K562 (cell line): ENCODE measurements at regions not wholly inside any gene's neighbourhood (a gene's known extent, or its start where the extent isn't known, plus 50 kb on each side); places are given as distances from the start of the nearest gene placed in this dataset.

Source experiments
- ATAC-seq: fragments of 200-7000 bp; cut with Tn5 transposase; 3 replicates; pipeline ENCODE4 v1.9.1; 2020; ENCODE audit warnings: moderate library complexity
- BruUV-seq: library from RNA; stranded (reverse); fragments of 400-500 nt; replicated peaks from 2 replicates; lab custom pipeline; 2021; lab: Mats Ljungman, UMichigan
- CTCF ChIA-PET: fragments of 300-600 bp; formaldehyde crosslinking; extraction: SDS; loops from one replicate; lab custom pipeline; 2021; ENCODE audit warnings: low intra/inter-chr PET ratio; lab: Yijun Ruan, JAX
- POLR2A ChIA-PET: fragments of 300-600, 350-650 bp; sonication (Branson Sonifier 250); formaldehyde crosslinking; extraction: SDS; loops from one replicate; lab custom pipeline; 2021; ENCODE audit warnings: antibody characterized with exemption, inconsistent platforms; lab: Yijun Ruan, JAX
- DNase-seq, 4 experiments: peaks; one replicate each; pipeline versions ENCODE4 v3.0.0 to v3.0.0-alpha.2; 2011 to 2018; ENCODE audit warnings: low spot score in 3 of 4, mixed read lengths in 3 of 4; ENCODE audit errors: extremely low read depth in 1 of 4
- FAIRE-seq: peaks from 2 replicates; lab custom pipeline; 2011; peaks lifted over from hg19 to GRCh38; lab: Jason Lieb, UNC
- H2AFZ ChIP-seq: 2 replicates; pipeline ENCODE4 v1.6.0; 2011; ENCODE audit warnings: low read depth, low read length, control low read depth, inconsistent platforms
- H3K27ac ChIP-seq: fragments of 200-600 bp; 3 replicates; pipeline ENCODE4 v1.8.0; 2011; ENCODE audit warnings: low read depth, mild to moderate bottlenecking, control low read depth, inconsistent platforms, low read length, moderate library complexity, mixed read lengths; ENCODE audit errors: extremely low read depth
- H3K27me3 ChIP-seq, 2 experiments: fragments of 300-600 bp in 1 of 2; 2 replicates in 1 of 2; 3 replicates in 1 of 2; pipeline versions ENCODE4 v1.6.0 to v1.8.0; 2011; ENCODE audit warnings: inconsistent platforms in 2 of 2, low read length in 2 of 2, mild to moderate bottlenecking in 1 of 2, mixed read lengths in 1 of 2, moderate library complexity in 1 of 2; ENCODE audit not compliant: control insufficient read depth in 2 of 2, insufficient read depth in 2 of 2
- H3K36me3 ChIP-seq: fragments of 300-600 bp; 3 replicates; pipeline ENCODE4 v1.8.0; 2011; ENCODE audit warnings: mild to moderate bottlenecking, low read length, inconsistent platforms; ENCODE audit not compliant: control insufficient read depth, insufficient read depth
- H3K4me1 ChIP-seq, 2 experiments: fragments of 200-600 bp in 1 of 2; replicated peaks in 1 of 2; 2 replicates in 1 of 2; 3 replicates in 1 of 2; pipeline versions ENCODE4 v1.5.1 to v1.8.0; 2011; ENCODE audit warnings: inconsistent platforms in 2 of 2, low read length in 2 of 2, mild to moderate bottlenecking in 1 of 2, mixed read lengths in 1 of 2, moderate library complexity in 1 of 2; ENCODE audit not compliant: control insufficient read depth in 2 of 2, insufficient read depth in 2 of 2
- H3K4me2 ChIP-seq: 2 replicates; pipeline ENCODE4 v1.6.1; 2011; ENCODE audit warnings: low read length, control low read depth, inconsistent platforms, mixed read lengths; ENCODE audit not compliant: insufficient read depth
- H3K4me3 ChIP-seq: fragments of 200-600 bp; sonication (generic), shearing (Covaris generic); 2 replicates; pipeline ENCODE4 v1.5.1; 2016; ENCODE audit warnings: control low read depth, inconsistent platforms
- H3K79me2 ChIP-seq: fragments of 200-600 bp; 3 replicates; pipeline ENCODE4 v1.8.0; 2011; ENCODE audit warnings: low read length, inconsistent platforms; ENCODE audit not compliant: control insufficient read depth, insufficient read depth
- H3K9ac ChIP-seq, 2 experiments: 2 replicates each; pipeline versions ENCODE4 v1.6.0 to v1.6.1; 2011; ENCODE audit warnings: low read depth in 2 of 2, low read length in 2 of 2, control low read depth in 1 of 2, inconsistent platforms in 1 of 2, mild to moderate bottlenecking in 1 of 2, mixed read lengths in 1 of 2; ENCODE audit not compliant: insufficient read depth in 1 of 2
- H3K9me1 ChIP-seq: one replicate; pipeline ENCODE4 v1.6.0; 2011; ENCODE audit warnings: inconsistent platforms, mild to moderate bottlenecking, low read length, moderate library complexity; ENCODE audit not compliant: control insufficient read depth, insufficient read depth
- H3K9me3 ChIP-seq: replicated peaks from 2 replicates; pipeline ENCODE4 v1.5.1; 2011; ENCODE audit warnings: low read depth, low read length, inconsistent platforms; ENCODE audit not compliant: control insufficient read depth, insufficient read depth
- H4K20me1 ChIP-seq: replicated peaks from 2 replicates; pipeline ENCODE4 v1.6.1; 2011; ENCODE audit warnings: low read length, inconsistent platforms, mixed read lengths; ENCODE audit not compliant: control insufficient read depth, insufficient read depth
- ASH1L ChIP-seq: fragments of 450-650 bp; IDR thresholded peaks from 2 replicates; pipeline ENCODE4 v1.6.1; 2018; ENCODE audit warnings: borderline replicate concordance, mild to moderate bottlenecking, low read depth; ENCODE audit not compliant: partially characterized antibody
- ATF3 ChIP-seq, 2 experiments: fragments of 450-650 bp in 1 of 2; sonication (generic) in 1 of 2; formaldehyde crosslinking in 1 of 2; IDR thresholded peaks in 1 of 2; conservative IDR thresholded peaks in 1 of 2; 2 replicates each; pipeline versions ENCODE4 v1.6.1 to v1.8.1; 2016 to 2023; ENCODE audit warnings: mild to moderate bottlenecking in 2 of 2, moderate library complexity in 2 of 2, inconsistent platforms in 1 of 2, missing genetic modification reagents in 1 of 2
- ATF4 ChIP-seq: fragments of 450-650 bp; formaldehyde crosslinking; IDR thresholded peaks from 2 replicates; pipeline ENCODE4 v1.4.0; 2022; ENCODE audit warnings: mild to moderate bottlenecking, moderate library complexity
- CEBPB ChIP-seq: fragments of 450-650 bp; IDR thresholded peaks from 2 replicates; pipeline ENCODE4 v1.6.1; 2016; ENCODE audit warnings: missing genetic modification characterization, missing compliant biosample characterization
- CEBPG ChIP-seq, 3 experiments: fragments of 200-800 bp in 1 of 3; sonication (Bioruptor generic) in 1 of 3; sonication (generic) in 1 of 3; formaldehyde crosslinking in 1 of 3; IDR thresholded peaks in 2 of 3; conservative IDR thresholded peaks in 1 of 3; 2 replicates each; pipeline versions ENCODE4 v1.6.1 to v1.8.0; 2016 to 2022; ENCODE audit warnings: missing compliant biosample characterization in 2 of 3, missing genetic modification characterization in 2 of 3, mild to moderate bottlenecking in 1 of 3, missing genetic modification reagents in 1 of 3
- CTBP1 ChIP-seq: fragments of 450-650 bp; IDR thresholded peaks from 2 replicates; pipeline ENCODE4 v1.6.1; 2016; ENCODE audit warnings: borderline replicate concordance
- ERF ChIP-seq: fragments of 450-650 bp; formaldehyde crosslinking; IDR thresholded peaks from 2 replicates; pipeline ENCODE4 v1.4.0; 2020; ENCODE audit warnings: mild to moderate bottlenecking, mixed read lengths
- ETS2 ChIP-seq: IDR thresholded peaks from 2 replicates; pipeline ENCODE4 v1.6.1; 2016; ENCODE audit warnings: borderline replicate concordance, missing genetic modification characterization, mild to moderate bottlenecking, moderate library complexity, missing compliant biosample characterization; ENCODE audit not compliant: poor library complexity, severe bottlenecking
- HDAC3 ChIP-seq: fragments of 450-650 bp; IDR thresholded peaks from 2 replicates; pipeline ENCODE4 v1.6.1; 2018; ENCODE audit warnings: borderline replicate concordance, mild to moderate bottlenecking, moderate library complexity; ENCODE audit not compliant: partially characterized antibody
- KAT7 ChIP-seq: sonication (generic); formaldehyde crosslinking; IDR thresholded peaks from 2 replicates; pipeline ENCODE4 v1.8.0; 2022; ENCODE audit warnings: missing genetic modification reagents, mild to moderate bottlenecking, borderline replicate concordance
- L3MBTL2 ChIP-seq: fragments of 450-650 bp; IDR thresholded peaks from 2 replicates; pipeline ENCODE4 v1.6.1; 2016; ENCODE audit warnings: mild to moderate bottlenecking, moderate library complexity
- MCM5 ChIP-seq: fragments of 450-650 bp; IDR thresholded peaks from 2 replicates; pipeline ENCODE4 v1.6.1; 2016; ENCODE audit warnings: low read depth
- RFX5 ChIP-seq: IDR thresholded peaks from 2 replicates; pipeline ENCODE4 v1.6.1; 2011; ENCODE audit warnings: low read depth, mild to moderate bottlenecking, improper control_type of control experiment, low read length
- SRSF3 ChIP-seq: fragments of 200-400 bp; formaldehyde crosslinking; IDR thresholded peaks from 2 replicates; pipeline ENCODE4 v1.6.1; 2016; ENCODE audit warnings: mild to moderate bottlenecking, low read length, moderate library complexity; ENCODE audit not compliant: insufficient read depth
- TCF7L2 ChIP-seq: fragments of 150-350 bp; IDR thresholded peaks from 2 replicates; pipeline ENCODE4 v1.6.1; 2016; ENCODE audit warnings: low read depth, mild to moderate bottlenecking, low read length, moderate library complexity
- ZBED1 ChIP-seq: IDR thresholded peaks from 2 replicates; pipeline ENCODE4 v1.6.1; 2014
- ZNF561 ChIP-seq: fragments of 450-650 bp; formaldehyde crosslinking; conservative IDR thresholded peaks from 2 replicates; pipeline ENCODE4 v1.4.0; 2020; ENCODE audit warnings: mild to moderate bottlenecking, moderate library complexity
- ZNF699 ChIP-seq: fragments of 250-450 bp; sonication (Bioruptor Pico); IDR thresholded peaks from 2 replicates; pipeline ENCODE4 v1.8.0; 2021; ENCODE audit warnings: mild to moderate bottlenecking, moderate library complexity; ENCODE audit not compliant: insufficient replicate concordance
- WGBS: fragments of 100-300 bp; shearing (Covaris generic); methylation state at CpG from one replicate; pipeline ENCODE4 v1.1.6; 2016; ENCODE audit warnings: low coverage, mixed read lengths; ENCODE audit not compliant: insufficient coverage; ENCODE audit errors: missing lambda C conversion rate; 5-methylcytosine and 5-hydroxymethylcytosine counted together
- in situ Hi-C: fragments of 300-500 bp; cut with MboI; formaldehyde crosslinking; loops from 4 replicates; pipeline ENCODE4 v1.15.0; 2018; ENCODE audit warnings: inconsistent platforms, mixed read lengths
- intact Hi-C: fragments of 100-400 bp; cut with micrococcal nuclease; formaldehyde crosslinking; loops from 2 replicates; pipeline ENCODE4 v1.14.2; 2022

GRCh38 chr7:42991024-42991423, 58.8 kb downstream of the MRPL32 start:
- in situ Hi-C loops (no loop called here), intact Hi-C loops (no loop called here)
- ATAC-seq (no peak), DNase-seq (no peak), FAIRE-seq (no peak)
- peaks cover under 1% of the 10 kb centered on the region; the same call in 1 of the 2 replicates for H3K9me3 ChIP-seq
- ChIA-PET CTCF (no interaction called here), POLR2A (interaction anchor here (0.8 kb wide), 1 partner anchor 13 kb away, joined by 3 read pairs; no protein-coding TSS in a partner anchor)
- no peak overlapping the region for H3K9ac ChIP-seq
- no peaks in the 10 kb centered on the region for H3K9me1 ChIP-seq
- no peaks in the 10 kb centered on the region for H3K36me3 ChIP-seq
- H4K20me1 ChIP-seq: no peaks in the 10 kb centered on the region
- no peaks in the 10 kb centered on the region for H3K79me2 ChIP-seq
- WGBS: 6% methylated on average over 1 of the region's 1 CpG
- no peak overlapping the region for H2AFZ ChIP-seq
- no TSS peak for BruUV-seq
- H3K4me2 ChIP-seq: no peak overlapping the region
- no peak overlapping the region for H3K4me3 ChIP-seq
- peaks cover 8 to 28% of the 10 kb centered on the region in 2 experiments for H3K4me1 ChIP-seq
- H3K27ac ChIP-seq: no peak overlapping the region
- H3K27me3 ChIP-seq: no peaks in the 10 kb centered on the region
- no peak for TF ChIP-seq ZNF561 (CRISPR knock-in tag)
- no peak for TF ChIP-seq TCF7L2
- no peak for TF ChIP-seq ETS2
- no peak for TF ChIP-seq MCM5
- no peak for TF ChIP-seq L3MBTL2
- TF ChIP-seq ATF4 (CRISPR knock-in tag): no peak
- no peak for TF ChIP-seq ERF (CRISPR knock-in tag)
- no peak for TF ChIP-seq HDAC3
- TF ChIP-seq CEBPB: peak; percentile 61; the same call in 1 of the 2 replicates
- TF ChIP-seq SRSF3: no peak
- TF ChIP-seq CEBPG (CRISPR knock-in tag; IDR thresholded peaks at IDR 0.05): no peak
- peak; percentile 52 to 69 for TF ChIP-seq CEBPG (tag; conservative IDR thresholded peaks at IDR 0.05 in 1 of 2, IDR thresholded peaks at IDR 0.05 in 1 of 2)
- no peak for TF ChIP-seq KAT7 (CRISPR knock-in tag)
- TF ChIP-seq ATF3 (IDR thresholded peaks at IDR 0.05): peak; percentile 77
- TF ChIP-seq ATF3 (CRISPR knock-in tag; conservative IDR thresholded peaks at IDR 0.05): no peak
- TF ChIP-seq ZBED1: no peak
- TF ChIP-seq RFX5: no peak
- TF ChIP-seq ZNF699 (CRISPR knock-in tag): no peak
- no peak for TF ChIP-seq ASH1L
- TF ChIP-seq CTBP1: no peak
